Esophagus (tissue), 2 donors: ENCODE measurements at regions not wholly inside any gene's neighbourhood (a gene's known extent, or its start where the extent isn't known, plus 50 kb on each side); places are given as distances from the start of the nearest gene placed in this dataset.

ENCODE experiments used
- H3K27ac ChIP-seq, 2 donors: one replicate each; pipeline ENCODE4 v1.5.1; 2013; ENCODE audit warnings: low read depth in 2 of 2, mild to moderate bottlenecking in 2 of 2, inconsistent platforms in 1 of 2, low read length in 1 of 2, moderate library complexity in 1 of 2
- H3K27me3 ChIP-seq, 2 donors: one replicate each; pipeline ENCODE4 v1.6.1; 2013; ENCODE audit warnings: low read length in 2 of 2, control low read depth in 1 of 2, mild to moderate bottlenecking in 1 of 2; ENCODE audit not compliant: insufficient read depth in 2 of 2, control insufficient read depth in 1 of 2
- H3K36me3 ChIP-seq, 2 donors: one replicate each; pipeline ENCODE4 v1.6.1; 2013; ENCODE audit warnings: low read length in 1 of 2; ENCODE audit not compliant: control insufficient read depth in 2 of 2, insufficient read depth in 2 of 2
- H3K4me1 ChIP-seq, 2 donors: one replicate each; pipeline ENCODE4 v1.6.1; 2013; ENCODE audit warnings: low read length in 1 of 2; ENCODE audit not compliant: control insufficient read depth in 2 of 2, insufficient read depth in 2 of 2
- H3K4me3 ChIP-seq, 2 donors: one replicate each; pipeline ENCODE4 v1.5.1; 2013; ENCODE audit warnings: low read length in 2 of 2, mild to moderate bottlenecking in 2 of 2, low read depth in 1 of 2, moderate library complexity in 1 of 2
- H3K9me3 ChIP-seq, 2 donors: one replicate each; pipeline ENCODE4 v1.6.1; 2013; ENCODE audit warnings: mild to moderate bottlenecking in 2 of 2, low read depth in 1 of 2, low read length in 1 of 2, moderate library complexity in 1 of 2; ENCODE audit not compliant: control insufficient read depth in 2 of 2, insufficient read depth in 1 of 2
- WGBS, 2 donors: extraction: QIAGEN DNeasy Blood & Tissue Kit; methylation state at CpG; one replicate each; pipeline ENCODE4 v1.1.7; 2013; 5-methylcytosine and 5-hydroxymethylcytosine counted together
- donor health status: healthy with polysubstance abuse.
- donor health status: Bipolar disorder and iron deficiency.

GRCh38 chr7:94324380-94325121 lies 70.1 kb upstream of the COL1A2 start:
- peaks cover 0 to 3% of the 10 kb centered on the region in 2 donors for H3K9me3 ChIP-seq
- H3K36me3 ChIP-seq: no peaks in the 10 kb centered on the region
- no peaks in the 10 kb centered on the region for H3K27me3 ChIP-seq
- no peaks in the 10 kb centered on the region for H3K4me1 ChIP-seq
- no peak overlapping the region for H3K27ac ChIP-seq
- WGBS, 2 donors: 64 to 66% methylated on average over 2 of the region's 2 CpGs
- H3K4me3 ChIP-seq: no peak overlapping the region

- 75 to 78% methylated on average over 3 of the region's 3 CpGs for WGBS, 2 donors
- H3K36me3 ChIP-seq: no peaks in the 10 kb centered on the region
- no peak overlapping the region for H3K27ac ChIP-seq
- no peak overlapping the region for H3K4me3 ChIP-seq
- H3K4me1 ChIP-seq: no peaks in the 10 kb centered on the region
- no peaks in the 10 kb centered on the region for H3K27me3 ChIP-seq
- peaks cover 0 to 3% of the 10 kb centered on the region in 2 donors for H3K9me3 ChIP-seq
These were observed 69.6 kb upstream of the COL1A2 start for GRCh38 chr7:94325122-94325475.

- Histone ChIP-seq H3K4me1 (no peaks in the 10 kb centered on the region), H3K27me3 (no peaks in the 10 kb centered on the region), H3K9me3 (no peaks in the 10 kb centered on the region), H3K4me3 (no peak overlapping the region), H3K36me3 (no peaks in the 10 kb centered on the region), H3K27ac (no peak overlapping the region)
- WGBS, 2 donors: 64 to 73% methylated on average over 7 of the region's 7 CpGs
These were observed 64.2 kb upstream of the COL1A2 start for GRCh38 chr7:94330269-94331020.

GRCh38 chr7:94332571-94332970 lies 62.1 kb upstream of the COL1A2 start:
- Histone ChIP-seq H3K9me3 (no peaks in the 10 kb centered on the region), H3K27ac (no peak overlapping the region), H3K4me3 (no peak overlapping the region), H3K4me1 (no peaks in the 10 kb centered on the region), H3K27me3 (no peaks in the 10 kb centered on the region), H3K36me3 (no peaks in the 10 kb centered on the region)
- 90 to 95% methylated on average over 2 of the region's 2 CpGs for WGBS, 2 donors

GRCh38 chr7:94333810-94334209 lies 60.9 kb upstream of the COL1A2 start:
- H3K4me3 ChIP-seq: no peak overlapping the region
- no peak overlapping the region for H3K27ac ChIP-seq
- no peaks in the 10 kb centered on the region for H3K27me3 ChIP-seq
- no peaks in the 10 kb centered on the region for H3K36me3 ChIP-seq
- H3K9me3 ChIP-seq: no peaks in the 10 kb centered on the region
- H3K4me1 ChIP-seq: no peaks in the 10 kb centered on the region

GRCh38 chr7:94335586-94335985 lies 59.1 kb upstream of the COL1A2 start:
- 57 to 72% methylated on average over 1 of the region's 1 CpG for WGBS, 2 donors

GRCh38 chr7:94336009-94336408 lies 58.7 kb upstream of the COL1A2 start:
- no peaks in the 10 kb centered on the region for H3K4me1 ChIP-seq
- no peaks in the 10 kb centered on the region for H3K36me3 ChIP-seq
- H3K9me3 ChIP-seq: no peaks in the 10 kb centered on the region
- WGBS, 2 donors: 60 to 64% methylated on average over 2 of the region's 2 CpGs
- no peak overlapping the region for H3K4me3 ChIP-seq
- H3K27me3 ChIP-seq: no peaks in the 10 kb centered on the region
- H3K27ac ChIP-seq: no peak overlapping the region

More at GRCh38 chr7:94335586-94335985, 59.1 kb upstream of the COL1A2 start:
- Histone ChIP-seq H3K36me3 (no peaks in the 10 kb centered on the region), H3K4me1 (no peaks in the 10 kb centered on the region), H3K4me3 (no peak overlapping the region), H3K9me3 (no peaks in the 10 kb centered on the region), H3K27me3 (no peaks in the 10 kb centered on the region), H3K27ac (no peak overlapping the region)

- Histone ChIP-seq H3K4me3 (no peak overlapping the region), H3K9me3 (no peaks in the 10 kb centered on the region), H3K36me3 (no peaks in the 10 kb centered on the region), H3K27me3 (no peaks in the 10 kb centered on the region), H3K4me1 (no peaks in the 10 kb centered on the region), H3K27ac (no peak overlapping the region)
- WGBS, 2 donors: 28 to 37% methylated on average over 2 of the region's 2 CpGs
These were observed 55.7 kb upstream of the COL1A2 start for GRCh38 chr7:94338921-94339371.

- 77 to 86% methylated on average over 1 of the region's 1 CpG for WGBS, 2 donors
- Histone ChIP-seq H3K27me3 (no peaks in the 10 kb centered on the region), H3K9me3 (no peaks in the 10 kb centered on the region), H3K4me1 (no peaks in the 10 kb centered on the region), H3K36me3 (no peaks in the 10 kb centered on the region), H3K27ac (no peak overlapping the region), H3K4me3 (no peak overlapping the region)
These were observed 49.9 kb upstream of the COL1A2 start for GRCh38 chr7:94344826-94345225.
